HepG2 (cell line): ENCODE measurements at regions not wholly inside any gene's neighbourhood (a gene's known extent, or its start where the extent isn't known, plus 50 kb on each side); places are given as distances from the start of the nearest gene placed in this dataset.

Experiments used
- PHF8 ChIP-seq: sonication (generic); formaldehyde crosslinking; IDR thresholded peaks from 2 replicates; pipeline ENCODE4 v1.5.0; 2020; ENCODE audit warnings: missing genetic modification reagents
- WIZ ChIP-seq: sonication (generic); formaldehyde crosslinking; IDR thresholded peaks from 2 replicates; pipeline ENCODE4 v1.5.1; 2020; ENCODE audit warnings: mild to moderate bottlenecking, missing genetic modification reagents
- ZMYM4 ChIP-seq: sonication (generic); formaldehyde crosslinking; IDR thresholded peaks from 2 replicates; pipeline ENCODE4 v1.8.1; 2023; ENCODE audit warnings: mild to moderate bottlenecking, missing genetic modification reagents
- TF ChIP-seq, protein P1 (sequence below), 2 experiments: sonication (generic) in 1 of 2; formaldehyde crosslinking in 1 of 2; IDR thresholded peaks; 2 replicates each; pipeline versions ENCODE4 v1.6.1 to v1.9.0; 2014 to 2022; ENCODE audit warnings: antibody characterized with exemption in 1 of 2, borderline replicate concordance in 1 of 2, inconsistent platforms in 1 of 2, low read depth in 1 of 2, missing genetic modification reagents in 1 of 2
- TF ChIP-seq, protein P2 (sequence below): sonication (generic); formaldehyde crosslinking; IDR thresholded peaks from 2 replicates; pipeline ENCODE4 v1.9.0; 2021; ENCODE audit warnings: missing genetic modification reagents, borderline replicate concordance
- TF ChIP-seq, protein P3 (sequence below): sonication (generic); formaldehyde crosslinking; IDR thresholded peaks from 2 replicates; pipeline ENCODE4 v1.4.0; 2020; ENCODE audit warnings: mild to moderate bottlenecking, missing genetic modification reagents
- TF ChIP-seq, protein P4 (sequence below): sonication (generic); formaldehyde crosslinking; IDR thresholded peaks from 2 replicates; pipeline ENCODE4 v1.4.0; 2020; ENCODE audit warnings: missing genetic modification reagents, mild to moderate bottlenecking, borderline replicate concordance

DNA sequence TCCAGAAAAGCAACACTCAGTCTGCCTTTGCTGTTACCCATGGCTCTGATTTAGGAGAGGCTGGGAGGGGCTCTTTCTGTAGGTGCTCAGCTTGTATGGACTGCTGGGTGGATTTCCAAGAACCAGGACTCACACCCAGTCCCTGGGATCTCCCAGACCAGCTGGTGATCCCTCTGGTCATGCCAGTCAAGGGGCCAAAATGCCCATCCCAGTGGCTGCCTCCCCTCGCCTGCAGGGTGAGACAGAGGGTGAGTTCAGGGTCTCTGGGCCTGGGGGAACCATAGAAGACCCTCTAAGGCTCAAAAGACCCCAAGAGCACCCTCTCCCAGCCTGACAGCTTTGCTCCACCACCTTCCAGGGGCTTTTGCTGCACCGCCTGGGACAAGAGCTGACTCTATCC is 78.6 kb upstream of the MYL2 start (continued):
- TF ChIP-seq, protein P1, sequence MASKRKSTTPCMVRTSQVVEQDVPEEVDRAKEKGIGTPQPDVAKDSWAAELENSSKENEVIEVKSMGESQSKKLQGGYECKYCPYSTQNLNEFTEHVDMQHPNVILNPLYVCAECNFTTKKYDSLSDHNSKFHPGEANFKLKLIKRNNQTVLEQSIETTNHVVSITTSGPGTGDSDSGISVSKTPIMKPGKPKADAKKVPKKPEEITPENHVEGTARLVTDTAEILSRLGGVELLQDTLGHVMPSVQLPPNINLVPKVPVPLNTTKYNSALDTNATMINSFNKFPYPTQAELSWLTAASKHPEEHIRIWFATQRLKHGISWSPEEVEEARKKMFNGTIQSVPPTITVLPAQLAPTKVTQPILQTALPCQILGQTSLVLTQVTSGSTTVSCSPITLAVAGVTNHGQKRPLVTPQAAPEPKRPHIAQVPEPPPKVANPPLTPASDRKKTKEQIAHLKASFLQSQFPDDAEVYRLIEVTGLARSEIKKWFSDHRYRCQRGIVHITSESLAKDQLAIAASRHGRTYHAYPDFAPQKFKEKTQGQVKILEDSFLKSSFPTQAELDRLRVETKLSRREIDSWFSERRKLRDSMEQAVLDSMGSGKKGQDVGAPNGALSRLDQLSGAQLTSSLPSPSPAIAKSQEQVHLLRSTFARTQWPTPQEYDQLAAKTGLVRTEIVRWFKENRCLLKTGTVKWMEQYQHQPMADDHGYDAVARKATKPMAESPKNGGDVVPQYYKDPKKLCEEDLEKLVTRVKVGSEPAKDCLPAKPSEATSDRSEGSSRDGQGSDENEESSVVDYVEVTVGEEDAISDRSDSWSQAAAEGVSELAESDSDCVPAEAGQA (IDR thresholded peaks at IDR 0.05; ENCODE audit: low read depth), result no peak
- TF ChIP-seq, protein P1 (CRISPR knock-in tag; IDR thresholded peaks at IDR 0.05; ENCODE audit: borderline replicate concordance), result no peak
- TF ChIP-seq, protein P2, sequence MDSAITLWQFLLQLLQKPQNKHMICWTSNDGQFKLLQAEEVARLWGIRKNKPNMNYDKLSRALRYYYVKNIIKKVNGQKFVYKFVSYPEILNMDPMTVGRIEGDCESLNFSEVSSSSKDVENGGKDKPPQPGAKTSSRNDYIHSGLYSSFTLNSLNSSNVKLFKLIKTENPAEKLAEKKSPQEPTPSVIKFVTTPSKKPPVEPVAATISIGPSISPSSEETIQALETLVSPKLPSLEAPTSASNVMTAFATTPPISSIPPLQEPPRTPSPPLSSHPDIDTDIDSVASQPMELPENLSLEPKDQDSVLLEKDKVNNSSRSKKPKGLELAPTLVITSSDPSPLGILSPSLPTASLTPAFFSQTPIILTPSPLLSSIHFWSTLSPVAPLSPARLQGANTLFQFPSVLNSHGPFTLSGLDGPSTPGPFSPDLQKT (CRISPR knock-in tag), result no peak
- no peak for TF ChIP-seq WIZ (CRISPR knock-in tag)
- no peak for TF ChIP-seq ZMYM4
- TF ChIP-seq, protein P3, sequence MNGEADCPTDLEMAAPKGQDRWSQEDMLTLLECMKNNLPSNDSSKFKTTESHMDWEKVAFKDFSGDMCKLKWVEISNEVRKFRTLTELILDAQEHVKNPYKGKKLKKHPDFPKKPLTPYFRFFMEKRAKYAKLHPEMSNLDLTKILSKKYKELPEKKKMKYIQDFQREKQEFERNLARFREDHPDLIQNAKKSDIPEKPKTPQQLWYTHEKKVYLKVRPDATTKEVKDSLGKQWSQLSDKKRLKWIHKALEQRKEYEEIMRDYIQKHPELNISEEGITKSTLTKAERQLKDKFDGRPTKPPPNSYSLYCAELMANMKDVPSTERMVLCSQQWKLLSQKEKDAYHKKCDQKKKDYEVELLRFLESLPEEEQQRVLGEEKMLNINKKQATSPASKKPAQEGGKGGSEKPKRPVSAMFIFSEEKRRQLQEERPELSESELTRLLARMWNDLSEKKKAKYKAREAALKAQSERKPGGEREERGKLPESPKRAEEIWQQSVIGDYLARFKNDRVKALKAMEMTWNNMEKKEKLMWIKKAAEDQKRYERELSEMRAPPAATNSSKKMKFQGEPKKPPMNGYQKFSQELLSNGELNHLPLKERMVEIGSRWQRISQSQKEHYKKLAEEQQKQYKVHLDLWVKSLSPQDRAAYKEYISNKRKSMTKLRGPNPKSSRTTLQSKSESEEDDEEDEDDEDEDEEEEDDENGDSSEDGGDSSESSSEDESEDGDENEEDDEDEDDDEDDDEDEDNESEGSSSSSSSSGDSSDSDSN (CRISPR knock-in tag), result no peak
- TF ChIP-seq, protein P4, sequence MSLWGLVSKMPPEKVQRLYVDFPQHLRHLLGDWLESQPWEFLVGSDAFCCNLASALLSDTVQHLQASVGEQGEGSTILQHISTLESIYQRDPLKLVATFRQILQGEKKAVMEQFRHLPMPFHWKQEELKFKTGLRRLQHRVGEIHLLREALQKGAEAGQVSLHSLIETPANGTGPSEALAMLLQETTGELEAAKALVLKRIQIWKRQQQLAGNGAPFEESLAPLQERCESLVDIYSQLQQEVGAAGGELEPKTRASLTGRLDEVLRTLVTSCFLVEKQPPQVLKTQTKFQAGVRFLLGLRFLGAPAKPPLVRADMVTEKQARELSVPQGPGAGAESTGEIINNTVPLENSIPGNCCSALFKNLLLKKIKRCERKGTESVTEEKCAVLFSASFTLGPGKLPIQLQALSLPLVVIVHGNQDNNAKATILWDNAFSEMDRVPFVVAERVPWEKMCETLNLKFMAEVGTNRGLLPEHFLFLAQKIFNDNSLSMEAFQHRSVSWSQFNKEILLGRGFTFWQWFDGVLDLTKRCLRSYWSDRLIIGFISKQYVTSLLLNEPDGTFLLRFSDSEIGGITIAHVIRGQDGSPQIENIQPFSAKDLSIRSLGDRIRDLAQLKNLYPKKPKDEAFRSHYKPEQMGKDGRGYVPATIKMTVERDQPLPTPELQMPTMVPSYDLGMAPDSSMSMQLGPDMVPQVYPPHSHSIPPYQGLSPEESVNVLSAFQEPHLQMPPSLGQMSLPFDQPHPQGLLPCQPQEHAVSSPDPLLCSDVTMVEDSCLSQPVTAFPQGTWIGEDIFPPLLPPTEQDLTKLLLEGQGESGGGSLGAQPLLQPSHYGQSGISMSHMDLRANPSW, result no peak
- no peak for TF ChIP-seq PHF8 (CRISPR knock-in tag)
